Smooth muscle cell (in vitro differentiated cells): ENCODE measurements at regions not wholly inside any gene's neighbourhood (a gene's known extent, or its start where the extent isn't known, plus 50 kb on each side); places are given as distances from the start of the nearest gene placed in this dataset.

ENCODE experiments used
- DNase-seq: peaks from one replicate; lab custom pipeline; 2025; ENCODE audit not compliant: unreplicated experiment; lab: John Stamatoyannopoulos, UW
- H2AFZ ChIP-seq: fragments of 200-600 bp; sonication (generic); 2 replicates; pipeline ENCODE4 v1.6.0; 2016; ENCODE audit warnings: antibody characterized with exemption, low read depth, mild to moderate bottlenecking
- H3F3A ChIP-seq: fragments of 200-600 bp; sonication (generic); 2 replicates; pipeline ENCODE4 v1.6.0; 2017; ENCODE audit warnings: antibody characterized with exemption, low read depth
- H3K27ac ChIP-seq: fragments of 200-600 bp; sonication (generic); 2 replicates; pipeline ENCODE4 v1.5.1; 2016; ENCODE audit warnings: low read depth, mild to moderate bottlenecking
- H3K27me3 ChIP-seq: fragments of 200-600 bp; sonication (generic); 2 replicates; pipeline ENCODE4 v1.6.1; 2016; ENCODE audit warnings: low read depth, mild to moderate bottlenecking
- H3K36me3 ChIP-seq: fragments of 200-600 bp; sonication (generic); 2 replicates; pipeline ENCODE4 v1.5.1; 2016; ENCODE audit warnings: low read depth
- H3K4me1 ChIP-seq: fragments of 200-600 bp; sonication (generic); 2 replicates; pipeline ENCODE4 v1.5.1; 2016; ENCODE audit warnings: low read depth
- H3K4me2 ChIP-seq: fragments of 200-600 bp; sonication (generic); 2 replicates; pipeline ENCODE4 v1.6.0; 2016; ENCODE audit warnings: mild to moderate bottlenecking
- H3K4me3 ChIP-seq: fragments of 200-600 bp; sonication (generic); 2 replicates; pipeline ENCODE4 v1.5.1; 2016; ENCODE audit warnings: mild to moderate bottlenecking
- H3K79me2 ChIP-seq: fragments of 200-600 bp; sonication (generic); 2 replicates; pipeline ENCODE4 v1.6.0; 2016; ENCODE audit warnings: low read depth, mild to moderate bottlenecking
- H3K9ac ChIP-seq: fragments of 200-600 bp; sonication (generic); 2 replicates; pipeline ENCODE4 v1.6.0; 2016; ENCODE audit warnings: low read depth
- H3K9me3 ChIP-seq: fragments of 200-600 bp; sonication (generic); replicated peaks from 2 replicates; pipeline ENCODE4 v1.5.1; 2016; ENCODE audit warnings: low read depth
- H4K20me1 ChIP-seq: fragments of 200-600 bp; sonication (generic); 2 replicates; pipeline ENCODE4 v1.6.0; 2016; ENCODE audit warnings: low read depth
- CTCF ChIP-seq: fragments of 200-600 bp; sonication (generic); IDR thresholded peaks from 2 replicates; pipeline ENCODE4 v1.5.1; 2017; ENCODE audit warnings: borderline replicate concordance, mild to moderate bottlenecking, antibody characterized with exemption; ENCODE audit not compliant: insufficient read depth, poor library complexity, severe bottlenecking
- WGBS: methylation state at CpG from one replicate; pipeline ENCODE4 v1.1.7; 2016; ENCODE audit warnings: low lambda C conversion rate; 5-methylcytosine and 5-hydroxymethylcytosine counted together

- Histone ChIP-seq H3K4me2 (no peak overlapping the region), H3F3A (no peaks in the 10 kb centered on the region), H3K9me3 (no peaks in the 10 kb centered on the region), H3K36me3 (no peaks in the 10 kb centered on the region), H2AFZ (no peak overlapping the region), H3K27me3 (no peaks in the 10 kb centered on the region), H3K79me2 (no peaks in the 10 kb centered on the region), H3K9ac (no peak overlapping the region), H3K27ac (no peak overlapping the region), H4K20me1 (no peaks in the 10 kb centered on the region), H3K4me1 (no peaks in the 10 kb centered on the region), H3K4me3 (no peak overlapping the region)
- no peak for TF ChIP-seq CTCF
- DNase-seq = no peak
- 90% methylated on average over 5 of the region's 5 CpGs for WGBS
These were observed 182.8 kb upstream of the CRIM1 start for GRCh38 chr2:36172824-36173223.

GRCh38 chr2:36170805-36171204 lies 184.8 kb upstream of the CRIM1 start:
- no peaks in the 10 kb centered on the region for H3K4me1 ChIP-seq
- H3F3A ChIP-seq = no peaks in the 10 kb centered on the region
- no peaks in the 10 kb centered on the region for H3K79me2 ChIP-seq
- H3K27ac ChIP-seq = no peak overlapping the region
- 48% methylated on average over 2 of the region's 2 CpGs for WGBS
- H3K4me3 ChIP-seq = no peak overlapping the region
- no peaks in the 10 kb centered on the region for H4K20me1 ChIP-seq
- no peaks in the 10 kb centered on the region for H3K36me3 ChIP-seq
- H3K9ac ChIP-seq = no peak overlapping the region
- H3K9me3 ChIP-seq = no peaks in the 10 kb centered on the region
- no peaks in the 10 kb centered on the region for H3K27me3 ChIP-seq
- no peak overlapping the region for H3K4me2 ChIP-seq
- no peak overlapping the region for H2AFZ ChIP-seq
- no peak for DNase-seq
- TF ChIP-seq CTCF = no peak

GRCh38 chr2:36169843-36170242 lies 185.7 kb upstream of the CRIM1 start:
- no peaks in the 10 kb centered on the region for H3K4me1 ChIP-seq
- no peaks in the 10 kb centered on the region for H3K79me2 ChIP-seq
- H2AFZ ChIP-seq = no peak overlapping the region
- no peaks in the 10 kb centered on the region for H4K20me1 ChIP-seq
- H3K4me3 ChIP-seq = no peak overlapping the region
- H3K27ac ChIP-seq = no peak overlapping the region
- TF ChIP-seq CTCF = no peak
- WGBS = 86% methylated on average over 1 of the region's 1 CpG
- no peaks in the 10 kb centered on the region for H3K27me3 ChIP-seq
- H3K9ac ChIP-seq = no peak overlapping the region
- no peaks in the 10 kb centered on the region for H3K9me3 ChIP-seq
- H3K4me2 ChIP-seq = no peak overlapping the region
- no peaks in the 10 kb centered on the region for H3F3A ChIP-seq
- no peaks in the 10 kb centered on the region for H3K36me3 ChIP-seq
- DNase-seq = no peak

- no peak overlapping the region for H3K4me3 ChIP-seq
- TF ChIP-seq CTCF = no peak
- 74% methylated on average over 2 of the region's 2 CpGs for WGBS
- H3K9ac ChIP-seq = no peak overlapping the region
- no peaks in the 10 kb centered on the region for H3K27me3 ChIP-seq
- DNase-seq = no peak
- no peak overlapping the region for H3K4me2 ChIP-seq
- no peaks in the 10 kb centered on the region for H3K4me1 ChIP-seq
- H3K36me3 ChIP-seq = no peaks in the 10 kb centered on the region
- no peaks in the 10 kb centered on the region for H4K20me1 ChIP-seq
- no peak overlapping the region for H2AFZ ChIP-seq
- H3K79me2 ChIP-seq = no peaks in the 10 kb centered on the region
- H3K9me3 ChIP-seq = no peaks in the 10 kb centered on the region
- no peak overlapping the region for H3K27ac ChIP-seq
- no peaks in the 10 kb centered on the region for H3F3A ChIP-seq
These were observed 187.5 kb upstream of the CRIM1 start for GRCh38 chr2:36168115-36168514.
